ENCODE measurements at regions not wholly inside any gene's neighbourhood (a gene's known extent, or its start where the extent isn't known, plus 50 kb on each side); places are given as distances from the start of the nearest gene placed in this dataset.

DNA sequence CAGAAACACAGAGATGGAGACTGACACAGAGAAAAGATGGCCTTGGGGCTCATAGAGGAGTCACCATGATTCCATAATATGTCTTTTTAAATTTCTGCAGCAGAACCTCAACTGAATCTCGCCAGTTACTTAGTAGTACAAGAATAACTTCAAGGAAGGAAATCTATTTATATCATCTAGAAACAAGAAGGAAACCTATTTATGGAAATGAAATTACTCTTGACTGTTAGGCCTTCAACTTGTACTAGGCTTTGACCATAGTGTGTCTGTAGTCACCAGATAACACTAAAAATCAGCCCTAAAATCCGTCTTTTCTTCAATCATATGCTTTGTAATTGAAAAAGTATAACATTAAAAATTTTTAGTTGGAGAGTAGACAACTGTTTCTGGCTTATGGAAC lies 740.4 kb downstream of the TRIML1 start:
- no peak for TF ChIP-seq CTCF (conservative IDR thresholded peaks at IDR 0.05; ENCODE audit: low read length)
- DNase-seq (ENCODE audit: low read depth), result no peak
- H3K4me3 ChIP-seq (ENCODE audit: low read length), result no peak overlapping the region

GRCh38 chr4:188887905-188888304 lies 748.7 kb downstream of the TRIML1 start:
- no peak for DNase-seq (ENCODE audit: low read depth)
- no peak for TF ChIP-seq CTCF (conservative IDR thresholded peaks at IDR 0.05; ENCODE audit: low read length)
- no peak overlapping the region for H3K4me3 ChIP-seq (ENCODE audit: low read length)

GRCh38 chr4:188892837-188893236 lies 753.6 kb downstream of the TRIML1 start:
- TF ChIP-seq CTCF (conservative IDR thresholded peaks at IDR 0.05; ENCODE audit: low read length), result no peak
- H3K4me3 ChIP-seq (ENCODE audit: low read length), result no peak overlapping the region
- DNase-seq (ENCODE audit: low read depth), result no peak

- no peak for TF ChIP-seq CTCF (conservative IDR thresholded peaks at IDR 0.05; ENCODE audit: low read length)
- DNase-seq (ENCODE audit: low read depth), result no peak
- no peak overlapping the region for H3K4me3 ChIP-seq (ENCODE audit: low read length)
Measured at GRCh38 chr4:188903986-188904385, 764.7 kb downstream of the TRIML1 start.

DNA sequence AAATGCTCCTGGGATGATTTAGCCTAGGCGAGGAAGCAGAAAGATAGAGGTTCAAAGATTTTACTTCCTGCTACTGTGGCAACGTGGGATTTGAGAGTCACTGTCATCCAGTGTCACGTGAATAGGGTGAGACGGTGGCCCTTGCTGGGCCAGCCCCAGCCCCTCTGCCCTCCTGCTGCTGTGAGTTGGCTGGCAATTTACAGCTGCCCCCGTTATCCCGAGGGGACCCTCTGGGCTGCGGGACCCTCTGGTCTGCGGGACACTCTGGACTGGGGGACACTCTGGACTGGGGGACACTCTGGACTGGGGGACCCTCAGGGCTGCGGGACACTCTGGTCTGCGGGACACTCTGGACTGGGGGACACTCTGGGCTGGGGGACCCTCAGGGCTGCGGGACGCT lies 765.4 kb downstream of the TRIML1 start:
- no peak for TF ChIP-seq CTCF (conservative IDR thresholded peaks at IDR 0.05; ENCODE audit: low read length)

GRCh38 chr4:188905248-188905647 lies 766.0 kb downstream of the TRIML1 start:
- DNase-seq (ENCODE audit: low read depth), result no peak
- H3K4me3 ChIP-seq (ENCODE audit: low read length), result no peak overlapping the region
- no peak for TF ChIP-seq CTCF (conservative IDR thresholded peaks at IDR 0.05; ENCODE audit: low read length)

More for the DNA sequence above, 765.4 kb downstream of the TRIML1 start:
- DNase-seq (ENCODE audit: low read depth), result no peak
- no peak overlapping the region for H3K4me3 ChIP-seq (ENCODE audit: low read length)

DNA sequence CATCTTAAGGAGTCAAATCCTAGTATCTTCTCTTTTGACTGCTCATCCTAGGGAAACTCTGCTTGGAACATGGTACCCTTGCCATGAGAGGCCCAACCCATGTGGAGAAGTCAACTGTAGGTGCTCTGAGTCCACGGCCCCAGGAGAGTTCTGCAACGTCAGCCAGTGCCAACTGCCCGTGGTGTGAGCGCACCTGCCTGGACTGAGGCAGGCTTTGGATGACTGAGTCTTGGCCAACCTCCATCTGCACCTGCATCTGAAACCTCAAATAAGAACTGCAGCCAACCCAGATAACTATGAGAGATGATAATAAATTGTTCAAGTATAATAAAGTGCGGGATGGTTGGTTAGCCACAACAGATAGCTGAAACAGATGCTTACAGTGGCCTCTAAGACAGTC lies 772.0 kb downstream of the TRIML1 start:
- no peak for DNase-seq (ENCODE audit: low read depth)
- TF ChIP-seq CTCF (conservative IDR thresholded peaks at IDR 0.05; ENCODE audit: low read length), result no peak
- no peak overlapping the region for H3K4me3 ChIP-seq (ENCODE audit: low read length)

All from AG10803 (cell line).